Activated CD4-positive, alpha-beta memory T cell treated with anti-CD3 and anti-CD28 coated beads, Interleukin-2, amount 10 ng/mL, durations not matched to agents 7 days and 5 days (primary cell): ENCODE measurements at regions not wholly inside any gene's neighbourhood (a gene's known extent, or its start where the extent isn't known, plus 50 kb on each side); places are given as distances from the start of the nearest gene placed in this dataset.
"Not testable (repeated sequence)": the region's sequence is repeated elsewhere in the genome, so short reads cannot be mapped to it uniquely, and the experiment has no call there.

ENCODE experiments used
- CTCF ChIA-PET: fragments of 350-600 bp; sonication (Branson Sonifier 250); formaldehyde crosslinking; loops from one replicate; lab custom pipeline; 2021; ENCODE audit warnings: antibody characterized with exemption, inconsistent platforms; lab: Charles Lee
- POLR2A ChIA-PET: fragments of 350-600 bp; sonication (Branson Sonifier 250); formaldehyde crosslinking; loops from one replicate; lab custom pipeline; 2021; ENCODE audit warnings: antibody characterized with exemption; lab: Charles Lee
- DNase-seq: peaks from one replicate; pipeline ENCODE4 v3.0.0-alpha.2; 2020
- H3K27ac Mint-ChIP-seq: one replicate; pipeline ENCODE4 v1.8.0; 2021; ENCODE audit warnings: mild to moderate bottlenecking, mixed read lengths
- H3K27me3 Mint-ChIP-seq: one replicate; pipeline ENCODE4 v1.8.0; 2021; ENCODE audit warnings: mixed read lengths
- H3K36me3 Mint-ChIP-seq: one replicate; pipeline ENCODE4 v1.8.0; 2021; ENCODE audit warnings: low read depth, mixed read lengths
- H3K4me1 Mint-ChIP-seq: one replicate; pipeline ENCODE4 v1.8.0; 2021; ENCODE audit warnings: mixed read lengths
- H3K4me3 Mint-ChIP-seq: one replicate; pipeline ENCODE4 v1.8.0; 2021; ENCODE audit warnings: mild to moderate bottlenecking, mixed read lengths
- H3K9me3 Mint-ChIP-seq: one replicate; pipeline ENCODE4 v1.8.0; 2021; ENCODE audit warnings: mixed read lengths

GRCh38 chr3:15884132-15884531, 86.4 kb upstream of the ANKRD28 start:
- H3K4me3 Mint-ChIP-seq: no peak overlapping the region
- CTCF ChIA-PET: no interaction called here

GRCh38 chr3:15886521-15886920, 88.7 kb upstream of the ANKRD28 start:
- Mint-ChIP-seq H3K9me3 (peaks cover 4% of the 10 kb centered on the region), H3K4me3 (no peak overlapping the region), H3K27ac (no peak overlapping the region), H3K4me1 (no peaks in the 10 kb centered on the region), H3K36me3 (no peaks in the 10 kb centered on the region), H3K27me3 (peaks cover 4% of the 10 kb centered on the region)
- POLR2A ChIA-PET: no interaction called here
- CTCF ChIA-PET: no interaction called here
- DNase-seq: no peak

More at GRCh38 chr3:15884132-15884531, 86.4 kb upstream of the ANKRD28 start:
- Mint-ChIP-seq H3K27ac (no peak overlapping the region), H3K27me3 (peaks cover 4% of the 10 kb centered on the region), H3K4me1 (no peaks in the 10 kb centered on the region), H3K36me3 (no peaks in the 10 kb centered on the region), H3K9me3 (peaks cover 2% of the 10 kb centered on the region)
- POLR2A ChIA-PET: no interaction called here
- DNase-seq: no peak

- Mint-ChIP-seq H3K4me3 (no peak overlapping the region), H3K4me1 (no peaks in the 10 kb centered on the region), H3K36me3 (no peaks in the 10 kb centered on the region), H3K27me3 (peaks cover 4% of the 10 kb centered on the region), H3K9me3 (peaks cover 4% of the 10 kb centered on the region), H3K27ac (no peak overlapping the region)
- DNase-seq: no peak
- ChIA-PET CTCF (no interaction called here), POLR2A (no interaction called here)
Observed at GRCh38 chr3:15887261-15887660, 89.5 kb upstream of the ANKRD28 start.

- no peak for DNase-seq
- H3K9me3 Mint-ChIP-seq: peaks cover 4% of the 10 kb centered on the region
- ChIA-PET POLR2A (no interaction called here), CTCF (interaction anchor here (0.5 kb wide), 1 partner anchor 149 kb away, joined by 3 read pairs; no protein-coding TSS in a partner anchor)
- H3K4me1 Mint-ChIP-seq: no peaks in the 10 kb centered on the region
- no peak overlapping the region for H3K4me3 Mint-ChIP-seq
- no peaks in the 10 kb centered on the region for H3K36me3 Mint-ChIP-seq
- peaks cover 4% of the 10 kb centered on the region for H3K27me3 Mint-ChIP-seq
- H3K27ac Mint-ChIP-seq: no peak overlapping the region
Observed at GRCh38 chr3:15889936-15890335, 92.2 kb upstream of the ANKRD28 start.

DNA sequence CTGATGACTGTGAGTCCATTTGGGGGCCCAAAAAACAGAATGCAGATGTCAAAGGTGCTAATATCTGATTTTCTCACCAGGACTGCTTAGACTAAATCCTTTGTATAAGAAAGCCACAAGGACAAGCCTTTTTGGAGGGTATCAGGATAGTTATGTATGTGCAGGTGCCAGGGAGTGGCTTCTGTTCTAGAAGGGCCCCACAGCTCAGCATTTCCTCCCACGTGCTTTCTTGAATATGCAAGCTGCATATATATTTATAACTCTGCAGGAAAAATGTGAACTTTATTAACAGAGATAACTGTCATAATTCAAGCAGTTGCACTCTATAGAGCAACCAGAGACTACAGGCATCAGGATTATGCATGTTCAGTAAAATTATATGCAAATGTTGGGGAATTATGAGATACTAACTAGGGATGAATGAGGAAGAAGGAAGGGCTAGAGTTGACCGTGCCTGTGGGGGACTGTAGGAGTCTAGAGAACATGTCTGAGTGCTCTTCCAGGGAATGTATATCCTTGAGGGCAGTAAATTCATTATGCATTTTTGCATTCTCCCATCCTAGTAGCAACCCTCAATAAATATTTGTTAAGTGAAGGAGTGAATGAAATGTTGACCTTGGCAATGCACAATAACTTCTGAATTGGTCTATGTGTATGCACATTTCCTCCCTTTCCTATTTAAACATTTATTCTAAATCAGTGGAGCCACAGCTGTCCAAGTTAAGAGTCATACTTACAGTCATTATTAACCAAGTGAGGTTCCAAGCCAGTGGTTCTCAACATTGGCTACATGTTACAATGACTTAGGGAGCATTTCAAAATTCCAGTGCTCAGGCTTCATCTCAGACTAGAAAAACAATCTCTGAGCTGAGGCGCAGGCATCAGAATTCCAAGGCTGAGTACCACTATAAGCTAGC, 94.8 kb upstream of the ANKRD28 start:
- no peaks in the 10 kb centered on the region for H3K36me3 Mint-ChIP-seq
- no peak overlapping the region for H3K27ac Mint-ChIP-seq
- H3K27me3 Mint-ChIP-seq: peaks cover 4% of the 10 kb centered on the region
- no peak for DNase-seq
- H3K4me3 Mint-ChIP-seq: no peak overlapping the region
- CTCF ChIA-PET: no interaction called here
- no peaks in the 10 kb centered on the region for H3K4me1 Mint-ChIP-seq
- POLR2A ChIA-PET: no interaction called here
- H3K9me3 Mint-ChIP-seq: peaks cover 2% of the 10 kb centered on the region

DNA sequence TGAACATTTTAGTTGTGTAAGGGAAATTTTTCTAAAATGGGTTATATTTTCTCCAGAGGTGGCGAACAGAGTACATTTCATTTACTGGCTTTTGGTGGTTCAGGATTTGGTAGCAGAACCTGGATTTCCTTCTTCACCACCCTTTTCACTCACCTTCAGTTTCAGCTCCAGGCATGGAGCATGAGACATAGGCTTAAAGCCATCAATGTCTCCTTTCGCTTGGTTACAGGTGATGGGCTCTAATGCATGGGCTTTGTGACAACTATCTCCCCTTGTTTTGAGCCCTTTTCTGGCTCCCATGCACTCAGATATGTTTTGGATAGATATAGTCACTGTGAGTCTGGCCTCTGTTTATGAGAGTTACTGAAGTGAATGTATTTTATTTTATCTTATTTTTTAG, 96.6 kb upstream of the ANKRD28 start:
- Mint-ChIP-seq H3K9me3 (peaks cover 2% of the 10 kb centered on the region), H3K36me3 (no peaks in the 10 kb centered on the region), H3K27me3 (no peaks in the 10 kb centered on the region), H3K4me3 (no peak overlapping the region), H3K27ac (no peak overlapping the region), H3K4me1 (no peaks in the 10 kb centered on the region)
- ChIA-PET POLR2A (no interaction called here), CTCF (no interaction called here)
- DNase-seq: no peak

DNA sequence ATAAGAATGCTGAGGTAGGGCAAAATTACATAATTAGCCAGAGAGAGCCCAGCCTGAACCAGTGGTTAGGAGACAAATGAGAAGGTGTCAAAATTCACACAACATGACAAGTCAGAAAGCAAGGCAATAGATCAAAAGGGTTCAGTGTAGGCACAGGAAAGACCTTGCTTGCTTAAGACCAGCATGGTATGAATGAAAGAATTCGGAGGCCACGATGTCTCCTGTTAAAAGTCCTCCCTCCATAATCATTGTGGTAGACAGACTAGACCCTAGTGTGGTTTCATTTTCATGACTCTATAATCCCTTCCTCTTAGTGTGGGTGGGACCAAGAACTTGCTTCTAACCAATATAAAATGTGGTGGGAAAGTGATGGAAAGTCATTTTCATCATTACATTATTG, 98.7 kb upstream of the ANKRD28 start:
- ChIA-PET POLR2A (no interaction called here), CTCF (no interaction called here)
- no peaks in the 10 kb centered on the region for H3K9me3 Mint-ChIP-seq
- no peaks in the 10 kb centered on the region for H3K36me3 Mint-ChIP-seq
- no peaks in the 10 kb centered on the region for H3K4me1 Mint-ChIP-seq
- H3K27me3 Mint-ChIP-seq: no peaks in the 10 kb centered on the region
- H3K27ac Mint-ChIP-seq: no peak overlapping the region
- DNase-seq: no peak
- H3K4me3 Mint-ChIP-seq: no peak overlapping the region

DNA sequence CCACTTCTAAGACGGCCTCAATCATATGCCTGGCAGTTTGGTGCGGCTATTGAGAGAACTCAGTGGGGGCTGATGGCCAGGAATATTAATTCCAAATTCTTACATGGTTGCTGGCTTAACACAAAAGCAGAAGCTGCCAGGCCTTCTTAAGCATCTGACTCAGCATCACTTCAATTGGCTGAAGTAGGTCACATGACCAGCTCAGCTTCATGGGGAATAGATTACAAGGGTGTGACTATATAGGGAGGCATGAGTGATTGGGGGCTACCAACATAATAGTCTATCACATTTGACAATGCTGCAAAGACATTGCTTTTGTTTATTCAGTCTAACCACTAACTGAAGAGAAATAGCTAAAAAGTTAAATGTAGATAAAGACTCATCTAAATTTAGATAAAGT, 101.6 kb upstream of the ANKRD28 start:
- Mint-ChIP-seq H3K36me3 (no peaks in the 10 kb centered on the region), H3K4me3 (no peak overlapping the region), H3K27ac (no peak overlapping the region), H3K4me1 (no peaks in the 10 kb centered on the region), H3K9me3 (no peaks in the 10 kb centered on the region), H3K27me3 (no peaks in the 10 kb centered on the region)
- CTCF ChIA-PET: no interaction called here
- DNase-seq: no peak
- POLR2A ChIA-PET: no interaction called here

DNA sequence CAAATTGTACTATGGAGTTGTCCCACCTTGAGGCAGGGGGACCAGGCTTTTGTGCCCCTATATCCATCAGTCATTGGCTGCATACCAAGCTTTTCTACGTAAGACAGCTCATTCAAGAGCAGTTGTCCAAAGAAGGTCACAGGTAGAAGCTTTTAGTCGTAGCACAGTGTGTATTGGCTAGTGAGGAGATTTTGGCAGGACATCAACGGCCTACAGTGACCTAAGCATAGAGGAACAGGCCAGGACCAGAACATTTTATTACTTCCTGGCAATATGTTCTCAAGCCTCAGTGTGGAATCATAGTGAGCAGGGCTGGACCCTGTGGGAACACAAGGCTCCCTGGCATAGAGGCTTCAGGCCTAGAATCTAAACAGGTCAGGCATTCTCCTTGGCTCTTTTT, 105.4 kb upstream of the ANKRD28 start:
- ChIA-PET CTCF (no interaction called here), POLR2A (no interaction called here)
- H3K27ac Mint-ChIP-seq: no peak overlapping the region
- H3K4me3 Mint-ChIP-seq: no peak overlapping the region
- no peaks in the 10 kb centered on the region for H3K4me1 Mint-ChIP-seq
- DNase-seq: no peak
- no peaks in the 10 kb centered on the region for H3K9me3 Mint-ChIP-seq
- no peaks in the 10 kb centered on the region for H3K36me3 Mint-ChIP-seq
- no peaks in the 10 kb centered on the region for H3K27me3 Mint-ChIP-seq

GRCh38 chr3:15903759-15904720, 106.3 kb upstream of the ANKRD28 start:
- no peak for DNase-seq
- Mint-ChIP-seq H3K27ac (no peak overlapping the region), H3K27me3 (no peaks in the 10 kb centered on the region), H3K4me3 (no peak overlapping the region), H3K4me1 (no peaks in the 10 kb centered on the region), H3K36me3 (no peaks in the 10 kb centered on the region), H3K9me3 (no peaks in the 10 kb centered on the region)
- CTCF ChIA-PET: no interaction called here
- POLR2A ChIA-PET: no interaction called here

DNA sequence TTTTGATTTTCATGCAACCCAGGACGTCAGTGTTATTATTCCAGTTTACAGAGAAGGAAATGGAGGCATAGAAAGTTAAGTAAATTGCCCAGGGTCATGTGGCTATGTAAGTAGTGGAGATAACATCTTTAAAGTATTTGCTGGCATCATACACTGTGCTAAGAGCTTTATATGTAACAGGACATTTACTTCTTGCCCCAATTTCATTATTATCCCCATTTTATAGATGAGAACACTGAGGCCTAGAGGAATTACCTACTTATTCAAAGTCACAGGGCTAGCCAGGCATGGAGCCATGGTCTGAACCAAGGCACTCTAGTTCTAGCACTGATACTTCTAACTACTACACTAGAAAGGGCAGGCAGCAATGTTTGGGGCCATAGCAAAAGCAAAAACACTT, 107.3 kb upstream of the ANKRD28 start:
- no peak for DNase-seq
- H3K36me3 Mint-ChIP-seq: no peaks in the 10 kb centered on the region
- H3K9me3 Mint-ChIP-seq: no peaks in the 10 kb centered on the region
- CTCF ChIA-PET: no interaction called here
- H3K4me1 Mint-ChIP-seq: no peaks in the 10 kb centered on the region
- POLR2A ChIA-PET: no interaction called here
- no peak overlapping the region for H3K4me3 Mint-ChIP-seq
- no peaks in the 10 kb centered on the region for H3K27me3 Mint-ChIP-seq
- no peak overlapping the region for H3K27ac Mint-ChIP-seq

DNA sequence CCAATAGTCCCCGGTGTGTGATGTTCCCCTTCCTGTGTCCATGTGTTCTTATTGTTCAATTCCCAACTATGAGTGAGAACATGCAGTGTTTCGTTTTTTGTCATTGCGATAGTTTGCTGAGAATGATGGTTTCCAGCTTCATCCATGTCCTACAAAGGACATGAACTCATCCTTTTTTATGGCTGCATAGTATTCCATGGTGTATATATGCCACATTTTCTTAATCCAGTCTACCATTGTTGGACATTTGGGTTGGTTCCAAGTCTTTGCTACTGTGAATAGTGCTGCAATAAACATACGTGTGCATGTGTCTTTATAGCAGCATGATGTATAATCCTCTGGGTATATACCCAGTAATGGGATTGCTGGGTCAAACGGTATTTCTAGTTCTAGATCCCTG, 109.6 kb upstream of the ANKRD28 start:
- H3K27me3 Mint-ChIP-seq: peaks cover 10% of the 10 kb centered on the region
- POLR2A ChIA-PET, H3K27ac Mint-ChIP-seq, H3K9me3 Mint-ChIP-seq, DNase-seq, H3K4me1 Mint-ChIP-seq, H3K4me3 Mint-ChIP-seq, H3K36me3 Mint-ChIP-seq, CTCF ChIA-PET: not testable (repeated sequence)

GRCh38 chr3:15918988-15919387, 121.2 kb upstream of the ANKRD28 start:
- POLR2A ChIA-PET: no interaction called here
- no peaks in the 10 kb centered on the region for H3K36me3 Mint-ChIP-seq
- no peak for DNase-seq
- no peak overlapping the region for H3K4me3 Mint-ChIP-seq
- peaks cover 2% of the 10 kb centered on the region for H3K27me3 Mint-ChIP-seq
- CTCF ChIA-PET: no interaction called here
- peaks cover 3% of the 10 kb centered on the region for H3K4me1 Mint-ChIP-seq
- peaks cover 2% of the 10 kb centered on the region for H3K9me3 Mint-ChIP-seq
- no peak overlapping the region for H3K27ac Mint-ChIP-seq
